ENCODE measurements at regions not wholly inside any gene's neighbourhood (a gene's known extent, or its start where the extent isn't known, plus 50 kb on each side); places are given as distances from the start of the nearest gene placed in this dataset.

- TF ChIP-seq POLR2AphosphoS5 (IDR thresholded peaks at IDR 0.05) (no peak), CTCF (IDR thresholded peaks at IDR 0.05 in 8 of 11, conservative IDR thresholded peaks at IDR 0.05 in 3 of 11) (no peak)
Measured at GRCh38 chr3:194077602-194078001, 58.3 kb upstream of the HES1 start.
